ENCODE measurements at regions not wholly inside any gene's neighbourhood (a gene's known extent, or its start where the extent isn't known, plus 50 kb on each side); places are given as distances from the start of the nearest gene placed in this dataset.
"Not testable (repeated sequence)": the region's sequence is repeated elsewhere in the genome, so short reads cannot be mapped to it uniquely, and the experiment has no call there.

DNA sequence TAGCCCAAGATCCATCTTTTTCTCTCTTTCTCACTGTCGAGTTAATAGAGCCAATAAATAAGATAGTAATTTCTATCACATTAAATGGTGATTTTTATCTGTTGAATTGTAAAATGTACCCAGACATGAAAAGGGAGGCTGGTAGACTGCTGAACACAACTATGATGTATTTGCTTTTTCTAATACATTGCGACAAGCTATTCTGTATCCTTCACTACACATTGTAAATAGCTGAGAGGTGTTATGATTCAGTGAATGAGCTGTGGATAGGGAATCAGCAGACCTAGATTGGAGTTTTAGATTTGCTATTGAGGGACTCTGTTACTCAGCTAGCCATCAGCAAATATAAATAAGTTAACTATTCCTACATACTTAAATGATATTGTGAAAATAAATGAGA is 1812.2 kb downstream of the KHDRBS2 start:
- intact Hi-C loops (cut with DNase I; ENCODE audit: low total_unique reads); in situ Hi-C loops (cut with MboI; ENCODE audit: low pct_ligation_motif_present in 1 of 4, low pct_unique_long_range_greater_than_20kb in 1 of 4, low sequenced_read_pairs in 3 of 4): not testable (repeated sequence)

DNA sequence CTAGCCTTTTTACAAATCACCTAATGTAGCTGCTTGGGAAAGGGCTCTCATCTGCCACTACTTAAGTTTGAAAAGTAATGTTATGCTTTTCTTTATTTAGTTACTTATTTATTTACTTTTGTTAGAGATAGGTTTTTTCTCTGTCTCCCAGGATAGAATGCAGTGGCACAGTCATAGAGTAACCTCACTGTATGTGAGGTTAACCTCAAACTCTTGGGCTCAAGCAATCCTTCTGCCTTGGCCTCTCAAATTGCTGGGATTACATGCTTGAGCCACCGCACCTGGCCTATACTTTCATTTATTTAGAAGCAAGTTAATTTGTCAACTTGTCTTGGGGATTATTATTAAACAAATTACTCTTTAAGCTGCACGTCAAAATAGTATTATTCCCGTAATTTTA is 1814.6 kb downstream of the KHDRBS2 start:
- H3K4me1 ChIP-seq; in situ Hi-C loops (cut with MboI; ENCODE audit: low pct_ligation_motif_present in 1 of 4, low pct_unique_long_range_greater_than_20kb in 1 of 4, low sequenced_read_pairs in 3 of 4); H3K9me3 ChIP-seq; H3K36me3 ChIP-seq; H3K27me3 ChIP-seq; H3K4me3 ChIP-seq; intact Hi-C loops (cut with DNase I; ENCODE audit: low total_unique reads); H3K27ac ChIP-seq; DNase-seq: not testable (repeated sequence)
- 71 to 85% methylated on average over 3 of the region's 3 CpGs for WGBS, 2 donors (ENCODE audit: low coverage in 1 of 2)

More for the DNA sequence above, 1812.2 kb downstream of the KHDRBS2 start:
- H3K4me1 ChIP-seq, H3K36me3 ChIP-seq, H3K9me3 ChIP-seq, H3K27me3 ChIP-seq, H3K27ac ChIP-seq, H3K4me3 ChIP-seq, DNase-seq: not testable (repeated sequence)
- WGBS, 2 donors (ENCODE audit: low coverage in 1 of 2), result 83 to 87% methylated on average over 2 of the region's 2 CpGs

DNA sequence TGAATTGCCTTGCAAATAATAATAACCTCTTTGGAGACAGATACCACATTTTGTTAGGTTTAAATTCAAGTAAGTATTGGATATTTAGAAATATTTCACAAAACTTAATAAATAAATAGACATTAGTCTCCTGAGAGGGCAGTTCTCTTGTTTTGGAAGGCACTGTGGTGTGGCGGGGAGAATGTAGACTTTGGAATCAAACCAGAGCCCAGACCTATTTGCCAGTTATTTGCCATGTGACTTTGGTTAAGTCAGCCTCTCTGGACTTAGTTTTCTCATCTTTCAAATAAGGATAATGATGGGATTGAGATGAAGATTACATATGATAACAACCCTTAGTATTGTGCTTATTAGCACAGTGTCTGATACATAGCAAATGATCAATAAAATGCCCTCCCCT is 1835.6 kb downstream of the KHDRBS2 start:
- H3K4me1 ChIP-seq; DNase-seq; intact Hi-C loops (cut with DNase I; ENCODE audit: low total_unique reads); H3K27ac ChIP-seq; H3K9me3 ChIP-seq; H3K4me3 ChIP-seq; in situ Hi-C loops (cut with MboI; ENCODE audit: low pct_ligation_motif_present in 1 of 4, low pct_unique_long_range_greater_than_20kb in 1 of 4, low sequenced_read_pairs in 3 of 4); H3K27me3 ChIP-seq; H3K36me3 ChIP-seq: not testable (repeated sequence)
- WGBS, 2 donors (ENCODE audit: low coverage in 1 of 2), result 93 to 100% methylated on average over 1 of the region's 1 CpG

DNA sequence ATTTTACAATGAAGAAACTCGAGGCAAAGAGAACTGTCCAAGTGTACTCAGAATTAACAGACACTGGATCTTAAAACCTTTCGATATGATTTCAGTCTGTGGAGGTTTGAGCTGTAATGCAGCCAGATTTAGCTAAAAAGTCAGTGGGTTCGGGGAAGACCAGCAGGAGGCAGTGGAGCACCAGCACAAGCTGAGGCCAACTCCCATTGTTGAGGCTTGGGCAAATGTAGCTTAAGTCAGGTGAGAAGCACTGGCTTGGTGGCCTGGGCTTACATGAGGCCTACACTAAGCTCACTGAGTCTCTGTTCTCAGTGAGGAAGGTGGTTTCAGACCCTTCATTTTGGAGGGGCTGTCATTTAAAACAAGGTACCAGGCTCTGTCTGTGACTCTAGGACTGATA is 1841.5 kb downstream of the KHDRBS2 start:
- DNase-seq; H3K36me3 ChIP-seq; H3K9me3 ChIP-seq; H3K4me1 ChIP-seq; H3K27ac ChIP-seq; H3K27me3 ChIP-seq; intact Hi-C loops (cut with DNase I; ENCODE audit: low total_unique reads); in situ Hi-C loops (cut with MboI; ENCODE audit: low pct_ligation_motif_present in 1 of 4, low pct_unique_long_range_greater_than_20kb in 1 of 4, low sequenced_read_pairs in 3 of 4); H3K4me3 ChIP-seq: not testable (repeated sequence)
- 51% methylated on average over 3 of the region's 3 CpGs; no CpG with 5 or more reads in 1 of the 2 donors for WGBS, 2 donors (ENCODE audit: low coverage in 1 of 2)

DNA sequence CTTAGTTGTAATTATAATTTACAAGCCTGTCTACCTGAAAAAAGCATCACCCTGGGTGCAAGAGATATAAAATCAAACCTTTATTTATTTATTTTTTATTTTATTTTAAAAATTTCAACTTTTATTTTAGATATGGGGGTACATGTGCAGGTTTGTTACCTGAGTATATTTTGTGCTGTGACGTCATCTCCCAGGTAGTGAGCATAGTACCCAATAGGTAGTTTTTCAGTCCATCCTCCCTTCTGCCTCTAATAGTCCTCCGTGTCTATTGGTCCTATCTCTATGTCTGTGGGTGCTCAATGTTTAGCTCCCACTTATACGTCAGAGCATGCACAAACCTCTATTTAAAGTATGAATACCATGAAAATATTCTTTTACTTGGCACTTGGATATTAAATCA is 1846.3 kb downstream of the KHDRBS2 start:
- WGBS, 2 donors (ENCODE audit: low coverage in 1 of 2), result 89 to 91% methylated on average over 3 of the region's 3 CpGs
- H3K4me3 ChIP-seq; intact Hi-C loops (cut with DNase I; ENCODE audit: low total_unique reads); H3K27ac ChIP-seq; H3K27me3 ChIP-seq; H3K4me1 ChIP-seq; H3K9me3 ChIP-seq; H3K36me3 ChIP-seq; DNase-seq; in situ Hi-C loops (cut with MboI; ENCODE audit: low pct_ligation_motif_present in 1 of 4, low pct_unique_long_range_greater_than_20kb in 1 of 4, low sequenced_read_pairs in 3 of 4): not testable (repeated sequence)

DNA sequence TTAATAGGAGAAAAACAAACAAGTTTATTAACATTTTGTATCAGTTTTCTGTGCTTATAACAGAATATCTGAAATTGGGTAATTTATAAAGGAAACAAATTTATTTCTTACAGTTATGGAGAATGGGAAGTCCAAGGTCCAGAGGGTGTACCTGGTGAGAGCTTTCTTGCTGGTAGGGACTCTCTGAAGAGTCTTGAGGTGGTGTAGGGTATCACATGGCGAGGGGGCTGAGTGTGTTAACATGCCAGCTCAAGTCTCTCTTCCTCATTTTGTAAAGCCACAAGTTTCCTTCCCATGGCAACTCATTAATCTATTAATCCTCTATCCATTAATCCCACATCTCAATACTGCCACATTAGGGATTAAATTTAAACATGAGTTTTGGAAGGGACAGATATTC is 1863.3 kb downstream of the KHDRBS2 start:
- intact Hi-C loops (cut with DNase I; ENCODE audit: low total_unique reads); in situ Hi-C loops (cut with MboI; ENCODE audit: low pct_ligation_motif_present in 1 of 4, low pct_unique_long_range_greater_than_20kb in 1 of 4, low sequenced_read_pairs in 3 of 4); H3K27ac ChIP-seq; DNase-seq; H3K27me3 ChIP-seq; H3K36me3 ChIP-seq; H3K4me3 ChIP-seq; H3K9me3 ChIP-seq; H3K4me1 ChIP-seq: not testable (repeated sequence)
- no CpG with 5 or more reads among the region's 1 CpG for WGBS, 2 donors (ENCODE audit: low coverage in 1 of 2)

DNA sequence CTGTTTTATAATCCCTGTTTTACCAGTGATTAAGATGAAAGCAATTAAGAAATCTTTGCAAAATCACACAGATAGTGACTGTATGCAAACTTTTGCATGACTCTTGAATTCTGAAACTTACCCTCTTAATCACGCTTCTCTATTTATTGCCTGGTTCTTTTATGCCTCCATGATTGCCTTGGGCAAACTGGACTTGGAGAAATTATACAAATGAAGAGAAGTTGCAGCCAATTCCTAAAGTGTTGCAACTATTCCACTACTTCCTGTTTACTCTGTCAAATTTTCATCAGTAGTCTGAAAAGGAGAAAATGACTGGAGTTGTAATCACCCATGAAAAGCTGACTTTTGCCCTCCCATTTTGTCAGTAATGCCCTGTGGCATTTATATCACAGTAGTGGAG is 1869.9 kb downstream of the KHDRBS2 start:
- intact Hi-C loops (cut with DNase I; ENCODE audit: low total_unique reads); H3K4me3 ChIP-seq; H3K36me3 ChIP-seq; in situ Hi-C loops (cut with MboI; ENCODE audit: low pct_ligation_motif_present in 1 of 4, low pct_unique_long_range_greater_than_20kb in 1 of 4, low sequenced_read_pairs in 3 of 4); H3K27me3 ChIP-seq; DNase-seq; H3K4me1 ChIP-seq; H3K27ac ChIP-seq; H3K9me3 ChIP-seq: not testable (repeated sequence)
- WGBS, 2 donors (ENCODE audit: low coverage in 1 of 2), result 69% methylated on average over 1 of the region's 1 CpG; no CpG with 5 or more reads in 1 of the 2 donors

DNA sequence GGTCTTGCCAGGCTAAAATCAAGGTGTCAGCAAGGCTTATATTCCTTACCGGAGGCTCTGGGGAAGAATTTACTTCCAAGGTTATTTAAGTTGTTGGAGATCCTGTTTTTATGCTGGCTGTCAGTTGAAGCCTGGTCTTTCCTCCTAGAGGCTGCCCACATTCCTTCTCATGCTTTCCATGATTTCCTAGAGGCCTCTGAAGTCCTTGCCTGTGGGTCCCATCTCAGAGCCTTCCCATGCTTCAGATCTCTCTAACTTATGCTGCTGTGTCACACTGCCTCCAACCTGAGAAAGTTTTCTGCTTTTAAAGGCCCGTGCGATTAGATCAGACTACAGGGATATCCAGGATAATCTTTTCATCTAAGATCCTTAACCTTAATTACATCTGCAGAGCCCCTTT is 1877.3 kb downstream of the KHDRBS2 start:
- H3K4me1 ChIP-seq; H3K27me3 ChIP-seq; intact Hi-C loops (cut with DNase I; ENCODE audit: low total_unique reads); H3K36me3 ChIP-seq; DNase-seq; in situ Hi-C loops (cut with MboI; ENCODE audit: low pct_ligation_motif_present in 1 of 4, low pct_unique_long_range_greater_than_20kb in 1 of 4, low sequenced_read_pairs in 3 of 4); H3K9me3 ChIP-seq; H3K27ac ChIP-seq; H3K4me3 ChIP-seq: not testable (repeated sequence)
- 82% methylated on average over 3 of the region's 3 CpGs; no CpG with 5 or more reads in 1 of the 2 donors for WGBS, 2 donors (ENCODE audit: low coverage in 1 of 2)

DNA sequence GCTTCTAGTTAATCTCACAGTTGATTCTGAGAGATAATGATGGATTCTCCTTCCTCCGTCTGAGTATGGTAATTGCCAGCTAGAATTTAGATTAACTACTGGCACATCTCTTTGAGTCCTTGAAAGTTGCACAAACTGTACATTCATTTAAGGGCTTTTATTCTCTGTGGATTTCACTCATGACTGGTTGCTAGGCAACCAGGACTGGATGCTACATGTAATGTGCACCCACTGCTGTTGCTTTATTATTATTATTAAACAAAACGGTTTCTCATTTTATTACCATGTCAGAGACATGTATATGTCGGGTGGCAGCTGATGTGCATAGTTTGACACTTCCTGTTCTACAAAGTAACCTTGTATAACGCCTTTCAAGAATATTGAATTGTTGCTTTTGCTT is 1882.8 kb downstream of the KHDRBS2 start:
- H3K4me3 ChIP-seq; H3K27me3 ChIP-seq; H3K27ac ChIP-seq; H3K9me3 ChIP-seq; H3K4me1 ChIP-seq; intact Hi-C loops (cut with DNase I; ENCODE audit: low total_unique reads); in situ Hi-C loops (cut with MboI; ENCODE audit: low pct_ligation_motif_present in 1 of 4, low pct_unique_long_range_greater_than_20kb in 1 of 4, low sequenced_read_pairs in 3 of 4); DNase-seq; H3K36me3 ChIP-seq: not testable (repeated sequence)
- 41 to 49% methylated on average over 3 to 4 of the region's 4 CpGs for WGBS, 2 donors (ENCODE audit: low coverage in 1 of 2)

DNA sequence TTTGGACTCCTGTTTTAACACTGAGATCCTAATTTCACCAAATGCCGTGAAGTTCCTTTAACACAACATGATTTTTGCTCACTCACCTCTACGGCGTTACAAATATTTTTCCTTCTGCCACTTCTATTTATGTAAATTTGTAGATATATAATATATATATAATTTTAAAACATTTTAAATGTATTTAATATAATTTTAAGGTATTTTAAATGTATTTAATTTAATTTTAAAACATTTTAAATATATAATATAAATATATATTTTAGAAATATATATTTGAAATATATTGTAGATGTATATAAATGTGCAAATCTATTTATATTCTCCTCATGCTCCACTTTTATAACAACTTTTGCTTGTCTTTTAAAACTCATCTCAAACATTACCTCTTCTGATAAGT is 1883.5 kb downstream of the KHDRBS2 start:
- H3K27me3 ChIP-seq; H3K36me3 ChIP-seq; intact Hi-C loops (cut with DNase I; ENCODE audit: low total_unique reads); H3K4me3 ChIP-seq; DNase-seq; H3K4me1 ChIP-seq; H3K9me3 ChIP-seq; in situ Hi-C loops (cut with MboI; ENCODE audit: low pct_ligation_motif_present in 1 of 4, low pct_unique_long_range_greater_than_20kb in 1 of 4, low sequenced_read_pairs in 3 of 4); H3K27ac ChIP-seq: not testable (repeated sequence)
- 92 to 96% methylated on average over 3 of the region's 3 CpGs for WGBS, 2 donors (ENCODE audit: low coverage in 1 of 2)

DNA sequence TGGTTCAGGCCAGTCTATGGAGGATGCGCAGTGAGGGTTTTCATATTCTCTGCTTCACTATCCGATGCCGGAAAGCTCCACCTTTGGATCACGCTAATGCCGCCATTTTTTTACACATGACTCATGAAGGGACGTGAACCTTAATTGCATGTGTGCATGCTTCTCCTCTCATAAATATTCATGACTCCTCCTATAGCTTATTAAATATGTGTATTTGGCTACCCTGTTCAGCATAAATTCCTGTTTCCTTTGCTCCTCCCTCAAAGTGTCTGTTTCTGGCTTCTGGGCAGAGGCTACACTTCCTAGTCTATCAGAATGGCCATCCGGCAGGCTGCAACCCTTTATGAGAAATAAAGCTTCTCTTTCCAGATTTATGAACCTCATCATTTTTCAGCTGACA is 1890.8 kb downstream of the KHDRBS2 start:
- in situ Hi-C loops (cut with MboI; ENCODE audit: low pct_ligation_motif_present in 1 of 4, low pct_unique_long_range_greater_than_20kb in 1 of 4, low sequenced_read_pairs in 3 of 4); H3K27me3 ChIP-seq; H3K9me3 ChIP-seq; DNase-seq; H3K4me3 ChIP-seq; H3K36me3 ChIP-seq; H3K27ac ChIP-seq; H3K4me1 ChIP-seq; intact Hi-C loops (cut with DNase I; ENCODE audit: low total_unique reads): not testable (repeated sequence)
- WGBS, 2 donors (ENCODE audit: low coverage in 1 of 2), result 93 to 100% methylated on average over 1 to 7 of the region's 7 CpGs
